HG03442 (cell line): ENCODE measurements at regions not wholly inside any gene's neighbourhood (a gene's known extent, or its start where the extent isn't known, plus 50 kb on each side); places are given as distances from the start of the nearest gene placed in this dataset.
A peak's percentile ranks its signal among the peaks of the same experiment; 100 is the strongest.
"Not testable (repeated sequence)": the region's sequence is repeated elsewhere in the genome, so short reads cannot be mapped to it uniquely, and the experiment has no call there.

Experiments
- ATAC-seq: cut with Tn5 transposase; IDR thresholded peaks from one replicate; pipeline ENCODE4 v1.9.1; 2021; ENCODE audit warnings: mild to moderate bottlenecking, moderate library complexity; ENCODE audit not compliant: unreplicated experiment

DNA sequence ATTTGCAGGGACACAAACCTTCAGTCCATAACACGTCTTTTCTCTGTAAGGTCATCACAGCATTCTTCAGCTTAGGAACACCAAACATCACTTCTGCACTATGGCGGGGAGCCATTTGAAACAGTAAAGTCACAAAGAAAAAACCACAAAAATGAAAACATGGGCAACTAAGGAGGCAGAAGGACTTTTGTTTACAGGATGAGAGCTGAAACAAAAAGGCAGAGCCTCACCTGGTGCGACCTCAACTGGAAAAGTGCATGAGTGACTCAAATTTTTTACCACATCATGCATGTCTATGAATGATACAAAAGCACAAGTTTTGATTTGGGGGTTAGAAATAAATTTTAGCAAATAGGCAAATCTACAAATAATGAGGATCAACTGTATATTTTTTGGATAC is 68.2 kb upstream of the TNFAIP3 start:
- ATAC-seq: no peak

DNA sequence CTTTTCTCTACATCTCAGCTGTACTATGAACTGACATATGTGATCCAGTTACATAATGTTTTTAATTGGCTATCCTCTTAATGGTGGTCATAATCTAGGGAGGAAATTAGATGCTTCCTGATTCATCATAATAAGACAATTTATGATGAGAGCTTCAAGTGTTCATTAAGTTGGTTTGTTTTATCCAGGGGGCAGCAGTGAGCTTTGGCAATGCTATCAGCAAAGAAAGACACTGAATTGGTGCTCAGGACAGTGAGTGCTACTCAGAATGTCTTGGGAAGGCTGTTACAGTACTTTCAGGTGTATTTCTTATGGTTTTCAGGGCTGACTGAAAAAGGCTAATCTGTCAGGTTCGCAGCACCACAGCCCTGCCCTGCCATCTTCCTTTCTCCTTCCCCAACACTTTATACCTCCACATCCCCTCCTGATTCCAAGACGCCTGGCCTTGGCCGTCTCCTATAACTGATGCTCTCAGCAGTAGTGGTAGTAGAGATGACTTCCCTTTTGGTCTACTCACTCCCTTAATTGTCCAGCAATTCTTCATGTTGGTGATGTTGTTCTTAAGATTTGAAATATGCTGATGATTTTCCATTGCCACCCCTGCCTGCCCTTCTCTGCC is 67.0 kb upstream of the TNFAIP3 start:
- ATAC-seq: no peak

DNA sequence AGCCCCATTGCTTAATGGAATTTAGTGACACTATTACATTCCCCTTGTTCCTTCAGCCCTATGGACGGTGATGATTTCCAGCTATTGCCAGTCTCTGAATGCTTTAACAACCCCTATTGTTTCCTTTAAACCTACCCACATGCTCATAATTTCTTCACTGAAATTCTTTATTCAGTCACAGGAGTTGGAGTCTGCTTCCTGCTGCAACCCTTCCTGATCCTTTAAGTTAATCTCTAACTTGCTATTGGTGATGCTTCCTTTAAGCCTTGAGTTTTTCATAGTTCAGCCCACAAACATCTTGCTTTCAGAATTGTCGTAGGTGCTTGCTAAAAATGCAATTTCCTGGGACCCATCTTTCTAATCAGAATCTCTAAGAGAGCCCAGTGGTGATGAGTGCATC is 66.3 kb upstream of the TNFAIP3 start:
- no peak for ATAC-seq

DNA sequence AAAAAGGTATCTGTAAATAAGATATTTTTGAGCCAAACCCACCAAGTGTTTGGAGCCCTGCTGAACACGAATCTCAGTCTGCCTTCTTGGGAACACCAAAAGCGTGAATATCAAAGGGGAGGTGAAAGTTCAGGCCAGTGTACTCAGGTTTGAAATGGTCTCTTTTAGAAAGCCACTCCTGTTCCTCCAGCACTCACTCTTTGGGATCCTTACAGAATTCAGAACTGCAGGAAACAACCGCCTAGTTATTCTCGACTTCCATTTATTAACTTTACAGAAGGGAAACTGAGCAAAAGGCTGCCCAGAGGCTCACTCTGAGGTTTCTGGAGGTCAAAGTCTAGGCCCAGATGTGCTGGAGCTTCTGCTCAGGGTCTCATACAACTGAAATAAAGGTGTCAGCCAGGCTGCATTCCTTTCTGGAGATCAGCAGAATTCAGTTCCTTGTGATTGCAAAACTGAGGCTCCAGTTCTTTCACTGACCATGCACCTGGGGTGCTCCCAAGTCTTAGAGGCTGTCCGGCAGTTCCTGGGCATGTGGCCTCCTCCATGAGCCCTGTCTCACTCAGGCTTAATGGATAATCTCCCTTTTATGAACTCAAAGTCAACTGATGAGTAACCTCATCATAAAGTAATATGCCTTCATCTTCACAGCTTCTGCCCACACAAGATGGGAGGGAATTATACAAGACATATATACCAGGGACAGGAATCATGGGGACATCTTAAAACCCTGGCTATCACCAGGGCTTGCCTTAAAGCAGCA is 65.5 kb upstream of the TNFAIP3 start:
- no peak for ATAC-seq

DNA sequence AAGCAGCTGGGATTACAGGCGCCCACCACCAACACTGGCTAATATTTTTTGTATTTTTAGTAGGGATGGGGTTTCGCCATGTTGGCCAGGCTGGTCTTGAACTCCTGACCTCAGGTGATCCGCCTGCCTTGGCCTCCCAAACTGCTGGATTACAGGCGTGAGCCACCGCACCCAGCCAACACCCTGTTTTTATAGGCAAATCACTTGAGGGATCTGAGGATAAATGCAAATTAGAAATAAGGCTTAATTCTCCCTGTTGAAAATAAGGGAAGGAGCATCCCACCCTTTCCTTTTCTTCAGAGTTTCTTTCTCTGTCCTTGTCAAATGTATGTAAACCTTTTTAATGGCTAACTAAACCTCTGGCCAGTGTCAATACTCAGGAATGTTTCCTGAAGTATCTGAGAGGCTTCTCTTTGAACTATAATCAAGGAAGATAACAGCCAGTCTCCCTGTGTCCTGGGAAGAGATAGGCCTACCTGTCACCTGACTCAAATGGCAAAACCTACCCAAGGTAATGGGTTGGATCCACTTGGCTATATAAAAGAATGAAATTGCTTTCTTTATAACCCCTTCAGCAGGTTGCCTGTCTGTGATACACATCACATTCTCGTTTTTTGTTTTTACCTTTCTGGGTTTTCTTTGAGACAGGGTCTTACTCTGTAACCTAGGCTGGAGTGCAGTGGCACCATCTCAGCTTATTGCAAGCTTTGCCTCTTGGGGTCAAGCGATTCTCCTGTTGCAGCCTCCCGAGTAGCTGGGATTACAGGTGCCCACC is 64.5 kb upstream of the TNFAIP3 start:
- no peak for ATAC-seq

DNA sequence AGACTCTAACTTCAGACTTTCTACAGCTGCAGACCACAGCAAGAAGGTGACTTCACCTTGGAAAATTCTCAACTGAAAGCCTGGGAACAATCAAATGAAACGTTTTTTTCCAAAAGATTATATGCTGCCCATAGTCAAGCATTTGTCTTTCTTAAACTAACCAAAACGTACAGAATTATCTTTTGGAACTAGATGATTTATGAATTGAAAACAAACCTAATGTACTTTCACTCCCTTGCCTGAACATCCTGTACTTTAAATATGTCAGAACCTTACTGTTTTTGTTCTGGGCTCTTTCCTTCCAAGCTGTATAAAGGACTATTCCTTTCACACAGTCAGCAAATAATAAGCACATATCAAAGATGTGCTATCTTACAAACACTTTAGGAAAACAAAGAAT is 62.4 kb upstream of the TNFAIP3 start:
- no peak for ATAC-seq

DNA sequence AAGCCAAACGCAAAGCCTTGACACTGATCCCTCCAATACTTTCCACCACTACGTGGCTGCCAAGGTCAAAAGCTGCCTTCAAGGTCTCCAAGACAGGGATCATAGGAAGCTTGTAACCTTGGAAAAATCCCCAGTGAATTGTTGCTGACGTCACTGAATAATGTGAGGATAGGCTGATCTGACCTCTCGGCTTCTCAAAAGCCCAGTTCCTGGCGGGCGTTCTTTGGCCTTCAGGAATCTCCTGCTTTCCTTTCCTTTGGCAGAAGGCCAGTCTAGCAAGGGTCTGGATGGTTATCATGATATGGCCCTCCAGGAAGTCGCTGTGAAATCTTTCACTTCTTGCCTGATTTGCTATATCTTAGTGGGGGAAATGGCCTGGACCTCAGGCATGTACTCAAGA is 61.4 kb upstream of the TNFAIP3 start:
- ATAC-seq: no peak

DNA sequence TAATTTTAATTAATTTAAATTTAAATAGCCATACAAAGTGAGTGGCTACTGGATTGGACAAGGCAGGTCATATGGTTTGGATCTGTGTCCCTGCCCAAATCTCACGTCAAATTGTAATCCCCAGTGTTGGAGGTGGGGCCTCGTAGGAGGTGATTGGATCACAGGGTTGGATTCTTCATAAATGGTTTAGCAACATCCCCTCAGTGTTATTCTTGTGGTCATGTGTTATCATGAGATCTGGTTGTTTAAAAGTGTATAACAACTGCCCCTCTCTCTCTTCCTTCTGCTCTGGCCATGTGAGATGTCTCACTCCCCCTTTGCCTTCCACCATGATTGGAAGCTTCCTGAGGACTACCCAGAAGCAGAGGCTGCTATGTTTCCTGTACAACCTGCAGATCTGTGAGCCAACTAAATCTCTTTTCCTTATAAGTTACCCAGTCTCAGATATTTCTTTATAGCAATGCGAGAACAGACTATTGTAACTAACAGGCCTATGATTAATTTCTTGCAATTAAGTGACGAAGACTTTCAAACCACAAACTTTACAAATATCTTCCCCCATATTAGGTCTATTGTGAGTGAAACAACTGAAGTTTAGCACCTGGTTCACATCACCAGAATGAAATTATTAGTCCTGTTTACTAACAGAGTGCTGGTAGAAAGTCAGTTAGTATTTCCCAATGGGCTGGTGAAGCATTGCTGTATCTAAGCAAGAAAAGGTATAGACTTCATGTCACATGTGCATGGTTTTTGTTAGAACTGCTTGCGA is 60.0 kb upstream of the TNFAIP3 start:
- no peak for ATAC-seq

DNA sequence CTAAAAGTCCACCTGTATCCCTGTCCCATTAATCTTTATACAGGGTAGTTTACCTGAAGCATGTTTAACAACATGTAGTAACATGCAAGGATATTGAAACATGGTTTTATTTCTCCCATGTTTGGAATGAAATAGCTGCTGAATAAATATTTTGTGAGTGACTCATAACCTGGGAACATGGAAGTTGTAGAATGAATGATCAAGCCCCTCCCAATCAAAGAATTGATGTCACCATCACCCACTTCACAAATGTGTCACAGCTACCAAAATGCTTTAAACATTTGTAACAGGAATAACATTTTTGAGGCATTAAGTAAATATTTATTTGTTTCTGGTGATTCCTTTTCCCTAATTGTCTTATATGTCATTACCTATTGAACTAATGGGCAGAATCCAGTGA is 58.9 kb upstream of the TNFAIP3 start:
- no peak for ATAC-seq

DNA sequence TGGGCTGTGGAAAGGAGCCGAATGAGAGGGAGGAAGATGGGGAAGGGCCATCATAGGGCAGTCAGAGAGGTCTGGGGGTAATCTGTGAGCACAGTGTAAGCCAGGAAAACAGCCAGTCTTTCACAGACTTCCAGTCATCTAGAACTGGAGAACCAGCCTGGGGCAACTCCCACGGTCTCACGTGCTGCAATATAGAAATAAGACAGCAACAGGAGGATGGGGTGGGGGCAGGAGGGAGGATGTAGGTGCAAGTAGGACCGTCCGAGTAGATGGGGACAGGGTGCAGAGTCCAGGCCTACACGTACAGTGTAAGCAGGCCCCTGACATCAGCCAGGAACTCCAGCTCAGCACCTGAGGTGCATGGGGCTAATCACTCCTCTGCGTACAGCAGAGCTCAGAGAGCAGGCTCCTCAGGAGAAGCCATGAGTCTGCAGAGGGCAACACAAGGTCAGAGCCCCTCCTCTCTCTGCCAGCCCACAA is 58.2 kb upstream of the TNFAIP3 start:
- no peak for ATAC-seq

DNA sequence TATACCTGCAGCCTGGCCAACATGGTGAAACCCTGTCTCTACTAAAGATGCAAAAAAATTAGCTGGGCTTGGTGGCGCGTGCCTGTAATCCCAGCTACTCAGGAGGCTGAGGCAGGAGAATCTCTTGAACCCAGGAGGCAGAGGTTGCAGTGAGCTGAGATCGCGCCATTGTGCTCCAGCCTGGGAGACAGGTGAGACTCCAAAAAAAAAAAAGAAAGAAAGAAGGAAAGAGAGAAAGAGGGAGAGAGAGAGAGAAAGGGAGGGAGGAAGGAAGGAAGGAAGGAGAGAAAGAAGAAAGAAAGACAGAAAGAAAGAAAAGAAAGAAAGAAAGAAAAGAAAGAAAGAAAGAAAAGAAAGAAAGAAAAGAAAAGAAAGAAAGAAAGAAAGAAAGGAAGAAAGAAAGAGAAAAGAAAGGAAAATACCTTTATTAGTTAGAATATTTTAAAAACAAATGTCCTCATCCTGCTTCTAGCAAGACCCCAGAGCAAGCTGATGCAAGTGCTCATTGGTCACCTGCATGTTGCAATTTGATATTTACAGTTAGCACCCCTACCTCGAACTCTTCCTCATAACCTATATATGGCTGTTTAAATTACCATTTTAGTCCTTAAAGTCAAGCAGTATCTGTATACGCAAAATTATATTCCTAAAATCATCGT is 57.0 kb upstream of the TNFAIP3 start:
- not testable (repeated sequence) for ATAC-seq

DNA sequence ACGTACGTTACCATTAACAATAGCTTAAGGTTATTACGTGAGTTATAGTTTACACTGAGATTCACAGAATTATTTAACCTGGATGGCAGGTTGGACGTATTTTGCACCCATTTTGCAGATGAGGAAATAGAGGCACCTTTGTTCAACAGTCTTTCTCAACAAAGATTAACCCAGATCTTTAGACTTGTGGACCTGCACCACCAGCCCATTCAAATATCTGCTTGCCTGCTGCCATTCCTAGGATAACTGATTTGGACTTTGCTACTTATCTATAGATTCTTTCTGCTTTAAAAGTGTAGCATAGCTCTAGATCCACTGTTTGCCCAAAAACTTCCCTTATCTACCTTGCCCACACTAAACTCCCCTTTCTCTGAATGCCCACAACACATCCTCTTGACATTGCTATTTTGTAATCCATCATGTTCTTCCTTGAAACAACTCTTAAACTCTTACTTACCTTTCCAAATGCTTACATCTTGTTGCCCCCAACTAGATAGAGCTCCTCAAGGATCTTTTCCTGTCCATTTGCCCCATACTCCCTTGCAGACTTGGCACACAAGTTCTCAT is 56.4 kb upstream of the TNFAIP3 start:
- ATAC-seq: no peak

DNA sequence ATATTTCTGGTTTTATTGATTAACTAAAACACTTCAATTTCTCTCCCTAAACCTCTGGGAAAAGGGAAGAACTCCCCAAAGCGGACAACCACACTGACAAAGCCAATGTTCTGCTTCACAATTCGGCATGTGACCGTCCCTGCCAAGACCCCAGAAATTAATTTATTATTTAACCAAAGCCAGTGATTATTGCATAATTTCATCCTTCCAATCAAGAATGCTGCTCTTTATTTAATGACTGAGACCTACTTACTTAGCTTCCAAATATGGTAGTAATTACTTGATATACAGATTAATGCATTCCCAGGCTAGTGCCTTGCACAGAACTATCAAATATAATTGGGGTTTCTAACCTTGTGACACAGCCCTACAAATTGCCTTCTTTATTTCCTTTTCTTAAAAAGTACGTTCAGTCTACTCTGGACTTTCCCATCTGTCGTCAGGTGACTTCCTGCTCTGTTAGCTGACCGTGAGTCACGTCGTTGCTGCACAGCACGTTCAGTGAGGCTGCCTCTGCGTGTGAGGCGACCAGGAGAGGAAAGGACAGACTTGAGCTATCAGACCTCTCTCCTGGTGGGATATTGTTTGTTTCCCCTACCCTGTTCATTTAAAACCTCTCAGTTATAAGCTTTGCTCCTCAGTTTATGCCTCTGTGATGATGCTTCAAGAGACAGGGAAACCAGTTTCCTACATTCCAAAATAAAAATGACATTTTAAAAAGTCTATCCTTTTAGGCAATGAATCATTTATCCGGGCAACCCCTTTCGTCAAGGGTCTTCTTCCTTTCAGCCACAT is 55.7 kb upstream of the TNFAIP3 start:
- ATAC-seq: peak; percentile 95

DNA sequence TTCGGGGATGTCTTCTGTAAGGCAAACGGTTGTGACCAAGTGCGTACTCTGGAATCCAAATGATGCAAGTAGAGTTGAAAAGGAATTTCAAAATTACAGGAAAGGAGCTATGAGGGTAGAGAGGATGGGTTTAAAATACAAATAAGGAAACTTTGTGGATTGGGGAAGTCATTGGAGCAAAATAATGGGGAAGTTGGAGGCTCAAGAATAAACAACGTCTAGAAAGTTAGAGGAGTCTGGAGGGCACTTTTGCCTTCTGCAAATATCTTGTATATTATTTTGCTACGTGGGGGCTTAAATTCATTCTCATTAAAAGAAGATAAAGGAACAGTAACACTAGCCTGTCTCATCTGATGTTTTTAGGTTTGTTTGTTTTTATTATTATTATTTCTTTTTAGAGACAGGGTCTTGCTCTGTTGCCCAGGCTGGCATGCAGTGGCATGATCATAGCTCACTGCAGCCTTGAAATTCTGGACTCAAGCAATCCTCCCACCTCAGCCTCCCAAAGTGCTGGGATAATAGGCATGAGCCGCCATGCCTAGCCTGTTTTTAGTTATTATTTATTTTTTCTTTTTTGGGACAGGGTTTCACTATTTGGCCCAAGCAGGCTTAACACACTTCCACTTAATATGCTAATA is 55.0 kb upstream of the TNFAIP3 start:
- ATAC-seq: no peak

DNA sequence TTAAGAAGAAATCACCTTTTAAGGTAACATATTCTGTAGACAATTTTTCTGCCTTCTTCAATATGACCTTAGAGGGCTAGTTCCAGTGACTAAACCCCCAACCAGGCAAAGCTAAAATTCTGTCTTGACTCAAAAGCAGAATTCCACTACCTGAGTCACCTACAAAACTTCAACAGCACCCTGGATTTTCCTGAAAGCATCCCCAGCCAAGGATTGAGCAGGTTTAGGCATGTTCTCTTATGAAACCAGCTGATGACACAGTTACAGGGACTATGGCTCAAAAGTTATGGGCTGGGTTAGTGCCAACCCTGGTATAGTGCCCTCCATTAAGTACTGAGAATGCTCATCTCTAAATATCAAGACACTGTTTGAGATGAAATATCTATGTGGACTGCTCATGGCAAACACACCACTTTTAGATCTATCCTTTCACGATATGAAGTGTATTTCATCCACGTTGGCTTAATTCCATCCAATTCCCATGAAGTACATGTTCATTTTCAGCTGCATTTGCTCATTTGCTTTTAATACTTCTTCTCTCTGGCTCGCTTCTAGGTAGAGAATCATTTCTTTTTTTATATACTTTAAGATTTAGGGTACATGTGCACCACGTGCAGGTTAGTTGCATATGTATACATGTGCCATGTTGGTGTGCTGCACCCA is 53.6 kb upstream of the TNFAIP3 start:
- no peak for ATAC-seq

DNA sequence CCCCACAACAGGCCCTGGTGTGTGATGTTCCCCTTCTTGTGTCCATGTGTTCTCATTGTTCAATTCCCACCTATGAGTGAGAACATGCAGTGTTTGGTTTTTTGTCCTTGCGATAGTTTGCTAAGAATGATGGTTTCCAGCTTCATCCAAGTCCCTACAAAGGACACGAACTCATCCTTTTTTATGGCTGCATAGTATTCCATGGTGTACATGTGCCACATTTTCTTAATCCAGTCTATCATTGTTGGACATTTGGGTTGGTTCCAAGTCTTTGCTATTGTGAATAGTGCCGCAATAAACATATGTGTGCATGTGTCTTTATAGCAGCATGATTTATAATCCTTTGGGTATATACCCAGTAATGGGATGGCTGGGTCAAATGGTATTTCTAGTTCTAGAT is 53.0 kb upstream of the TNFAIP3 start:
- not testable (repeated sequence) for ATAC-seq

DNA sequence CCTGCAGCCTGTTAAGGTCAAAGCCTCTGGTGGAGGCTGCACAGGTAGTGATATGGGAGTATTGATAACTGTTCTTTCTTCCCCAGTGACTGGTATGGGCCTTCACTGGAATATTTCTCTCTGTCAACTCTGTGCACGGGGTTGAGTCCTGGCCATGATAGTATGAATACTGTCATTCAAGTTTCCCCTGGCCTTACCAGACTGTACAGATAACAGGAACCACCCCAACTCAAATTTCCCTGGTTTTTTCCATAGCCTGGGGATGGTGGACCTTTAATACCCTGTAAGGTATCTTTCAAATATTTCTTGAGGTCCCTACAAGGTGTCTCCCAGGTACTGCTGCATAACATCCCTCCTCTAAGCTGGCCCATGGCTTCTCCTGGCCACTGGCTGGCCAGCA is 51.4 kb upstream of the TNFAIP3 start:
- ATAC-seq: no peak

DNA sequence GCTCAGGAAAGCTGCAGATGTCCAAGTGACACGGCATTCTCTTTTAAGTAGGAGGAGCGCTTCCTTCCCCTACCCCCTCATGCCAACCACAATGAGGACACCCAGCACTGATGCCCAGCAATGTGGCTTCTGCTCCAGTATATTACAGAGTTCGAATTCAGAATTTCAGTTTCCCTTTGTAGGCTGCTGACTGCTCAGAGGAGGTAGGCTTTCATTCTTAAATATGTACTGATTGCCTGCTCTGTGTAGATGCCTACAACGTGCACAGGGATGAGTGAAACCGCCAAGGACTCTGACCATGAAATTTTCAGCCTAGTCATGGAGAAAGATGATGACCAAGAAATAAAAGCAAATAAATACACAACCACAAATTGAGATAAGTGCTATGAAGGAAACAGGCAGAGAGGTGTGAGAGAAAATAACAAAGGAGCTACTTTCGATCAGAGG is 50.9 kb upstream of the TNFAIP3 start:
- peak; percentile 34 for ATAC-seq
